ENCODE measurements at regions not wholly inside any gene's neighbourhood (a gene's known extent, or its start where the extent isn't known, plus 50 kb on each side); places are given as distances from the start of the nearest gene placed in this dataset.

GRCh38 chr18:67428805-67429204 lies 87.7 kb downstream of the DSEL start:
- TF ChIP-seq CTCF (IDR thresholded peaks at IDR 0.05; ENCODE audit: insufficient read depth, low read length, poor library complexity, severe bottlenecking) (no peak), EZH2phosphoT487 (conservative IDR thresholded peaks at IDR 0.05; ENCODE audit: low read length) (no peak)

Measured in SU-DHL-6 (cell line).